ENCODE measurements at regions not wholly inside any gene's neighbourhood (a gene's known extent, or its start where the extent isn't known, plus 50 kb on each side); places are given as distances from the start of the nearest gene placed in this dataset.

DNA sequence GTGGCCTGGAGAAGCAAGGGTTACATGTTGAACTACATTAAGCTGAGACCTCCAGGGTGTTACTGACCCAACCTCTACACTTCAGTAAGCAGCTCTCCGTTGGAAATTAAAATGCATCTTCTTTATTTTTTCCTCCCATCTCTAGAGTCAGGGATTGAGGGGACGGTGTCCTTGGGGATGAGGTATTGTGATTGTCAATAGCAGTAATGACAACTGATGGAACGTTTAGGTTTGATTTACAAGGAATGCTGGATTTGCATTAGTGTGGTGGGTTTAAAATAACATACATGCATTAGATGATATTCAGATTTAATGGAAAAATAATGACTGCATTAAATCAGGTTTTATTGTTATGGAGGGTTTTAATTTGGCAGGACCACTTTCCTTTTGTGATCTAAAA is 82.9 kb upstream of the NTRK2 start:
- H3K9me3 ChIP-seq: no peaks in the 10 kb centered on the region
- no peak for DNase-seq
- no peaks in the 10 kb centered on the region for H3K27me3 ChIP-seq (replicated peaks in 1 of 7)
- no peak for TF ChIP-seq POLR2A (IDR thresholded peaks at IDR 0.05)
- TF ChIP-seq POLR2AphosphoS5 (IDR thresholded peaks at IDR 0.05): no peak
- TF ChIP-seq, protein P1, sequence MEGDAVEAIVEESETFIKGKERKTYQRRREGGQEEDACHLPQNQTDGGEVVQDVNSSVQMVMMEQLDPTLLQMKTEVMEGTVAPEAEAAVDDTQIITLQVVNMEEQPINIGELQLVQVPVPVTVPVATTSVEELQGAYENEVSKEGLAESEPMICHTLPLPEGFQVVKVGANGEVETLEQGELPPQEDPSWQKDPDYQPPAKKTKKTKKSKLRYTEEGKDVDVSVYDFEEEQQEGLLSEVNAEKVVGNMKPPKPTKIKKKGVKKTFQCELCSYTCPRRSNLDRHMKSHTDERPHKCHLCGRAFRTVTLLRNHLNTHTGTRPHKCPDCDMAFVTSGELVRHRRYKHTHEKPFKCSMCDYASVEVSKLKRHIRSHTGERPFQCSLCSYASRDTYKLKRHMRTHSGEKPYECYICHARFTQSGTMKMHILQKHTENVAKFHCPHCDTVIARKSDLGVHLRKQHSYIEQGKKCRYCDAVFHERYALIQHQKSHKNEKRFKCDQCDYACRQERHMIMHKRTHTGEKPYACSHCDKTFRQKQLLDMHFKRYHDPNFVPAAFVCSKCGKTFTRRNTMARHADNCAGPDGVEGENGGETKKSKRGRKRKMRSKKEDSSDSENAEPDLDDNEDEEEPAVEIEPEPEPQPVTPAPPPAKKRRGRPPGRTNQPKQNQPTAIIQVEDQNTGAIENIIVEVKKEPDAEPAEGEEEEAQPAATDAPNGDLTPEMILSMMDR (IDR thresholded peaks at IDR 0.05 in 8 of 11, conservative IDR thresholded peaks at IDR 0.05 in 3 of 11): no peak
- H3K27ac ChIP-seq: no peak overlapping the region
- intact Hi-C loops (cut with DNase I; ENCODE audit: low total_unique reads): no loop called here
- no peaks in the 10 kb centered on the region for H3K36me3 ChIP-seq
- no peak overlapping the region for H3K4me3 ChIP-seq
- WGBS, 5 donors: 70 to 82% (median 77%) methylated on average over 3 of the region's 3 CpGs
- H3K4me1 ChIP-seq: no peaks in the 10 kb centered on the region

DNA sequence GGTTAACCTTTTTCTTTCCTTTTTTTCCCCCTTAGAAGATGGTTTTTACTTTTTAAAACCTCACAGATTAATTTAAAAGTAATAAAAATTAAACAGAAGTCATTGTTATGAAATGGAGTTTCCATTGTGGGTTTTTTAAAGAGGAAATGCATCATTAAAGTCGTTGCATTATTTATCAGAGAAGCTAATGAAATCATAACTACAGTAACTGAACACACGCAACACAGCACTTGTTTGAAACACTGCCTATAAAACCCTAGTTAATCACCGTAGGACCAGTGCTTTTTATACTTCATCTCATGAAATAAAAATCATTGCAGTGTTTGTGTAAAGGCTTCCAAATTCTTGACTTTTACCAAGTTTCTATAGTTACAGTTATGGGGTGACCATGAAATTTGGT is 82.4 kb upstream of the NTRK2 start:
- H3K4me3 ChIP-seq: no peak overlapping the region
- TF ChIP-seq POLR2A (IDR thresholded peaks at IDR 0.05): no peak
- no peak for TF ChIP-seq POLR2AphosphoS5 (IDR thresholded peaks at IDR 0.05)
- TF ChIP-seq, protein P1 (IDR thresholded peaks at IDR 0.05 in 8 of 11, conservative IDR thresholded peaks at IDR 0.05 in 3 of 11): no peak
- H3K27me3 ChIP-seq (replicated peaks in 1 of 7): no peaks in the 10 kb centered on the region
- H3K9me3 ChIP-seq: no peaks in the 10 kb centered on the region
- no peak for DNase-seq
- H3K36me3 ChIP-seq: no peaks in the 10 kb centered on the region
- H3K27ac ChIP-seq: no peak overlapping the region
- no peaks in the 10 kb centered on the region for H3K4me1 ChIP-seq
- intact Hi-C loops (cut with DNase I; ENCODE audit: low total_unique reads): no loop called here
- WGBS, 5 donors: 67 to 75% (median 70%) methylated on average over 3 of the region's 3 CpGs

DNA sequence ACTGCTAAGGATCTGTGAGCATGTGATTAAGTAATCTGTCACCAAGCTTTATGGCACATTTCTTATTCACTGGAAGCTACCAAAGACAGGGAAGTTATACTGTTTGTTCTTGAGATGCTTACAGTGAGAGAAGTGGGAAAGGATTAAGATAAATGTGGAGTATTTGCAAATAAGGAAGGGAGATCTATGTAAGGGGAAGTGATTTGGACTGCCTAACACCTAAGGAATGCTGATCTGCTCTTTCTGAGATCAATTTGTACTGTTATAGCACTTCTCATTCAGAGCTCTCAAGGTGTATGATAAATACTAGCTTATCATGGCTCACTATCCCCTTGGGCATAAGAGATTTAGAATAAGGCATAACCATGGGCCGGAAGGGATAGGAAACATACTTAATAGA is 80.0 kb upstream of the NTRK2 start:
- Histone ChIP-seq H3K4me1 (no peaks in the 10 kb centered on the region), H3K27ac (no peak overlapping the region), H3K9me3 (peaks cover 0 to 4% (median 0%) of the 10 kb centered on the region in 8 donors), H3K36me3 (no peaks in the 10 kb centered on the region), H3K27me3 (replicated peaks in 1 of 7) (no peaks in the 10 kb centered on the region), H3K4me3 (no peak overlapping the region)
- intact Hi-C loops (cut with DNase I; ENCODE audit: low total_unique reads): no loop called here
- WGBS, 5 donors: 88 to 97% (median 91%) methylated on average over 1 of the region's 1 CpG
- TF ChIP-seq POLR2AphosphoS5 (IDR thresholded peaks at IDR 0.05): no peak
- TF ChIP-seq, protein P1 (IDR thresholded peaks at IDR 0.05 in 8 of 11, conservative IDR thresholded peaks at IDR 0.05 in 3 of 11): no peak
- TF ChIP-seq POLR2A (IDR thresholded peaks at IDR 0.05): no peak
- no peak for DNase-seq

DNA sequence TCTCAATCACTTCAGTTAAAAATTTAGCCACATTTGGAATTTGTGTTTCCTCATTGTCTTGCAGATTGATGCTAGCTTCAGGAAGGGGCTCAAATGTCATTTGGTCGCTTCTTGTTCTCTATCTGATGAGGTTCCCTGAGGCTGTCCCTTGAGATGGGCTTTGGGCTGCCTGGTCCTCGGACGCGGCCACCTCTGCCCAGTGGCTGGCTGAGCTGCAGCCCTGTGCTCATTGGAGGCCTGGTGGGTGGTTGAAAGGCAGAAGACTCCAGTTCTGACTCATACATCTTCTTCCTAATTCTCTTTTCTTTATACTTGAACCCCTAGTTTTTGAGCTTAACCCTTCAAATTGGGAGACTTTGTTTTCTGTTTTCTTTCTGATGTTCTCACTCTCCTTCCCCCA is 78.8 kb upstream of the NTRK2 start:
- WGBS, 5 donors: 92 to 99% (median 95%) methylated on average over 4 of the region's 4 CpGs
- Histone ChIP-seq H3K4me1 (no peaks in the 10 kb centered on the region), H3K9me3 (peaks cover 0 to 4% (median 0%) of the 10 kb centered on the region in 8 donors), H3K27ac (no peak overlapping the region), H3K4me3 (no peak overlapping the region), H3K27me3 (replicated peaks in 1 of 7) (no peaks in the 10 kb centered on the region), H3K36me3 (no peaks in the 10 kb centered on the region)
- intact Hi-C loops (cut with DNase I; ENCODE audit: low total_unique reads): no loop called here
- peak; percentile 40 for DNase-seq
- no peak for TF ChIP-seq POLR2AphosphoS5 (IDR thresholded peaks at IDR 0.05)
- no peak for TF ChIP-seq POLR2A (IDR thresholded peaks at IDR 0.05)
- TF ChIP-seq, protein P1 (IDR thresholded peaks at IDR 0.05 in 8 of 11, conservative IDR thresholded peaks at IDR 0.05 in 3 of 11): no peak
